Ishikawa (cell line): ENCODE measurements at regions not wholly inside any gene's neighbourhood (a gene's known extent, or its start where the extent isn't known, plus 50 kb on each side); places are given as distances from the start of the nearest gene placed in this dataset.

Source experiments
- CEBPB ChIP-seq: IDR thresholded peaks from 2 replicates; pipeline ENCODE4 v1.6.1; 2012
- CREB1 ChIP-seq: IDR thresholded peaks from 2 replicates; pipeline ENCODE4 v1.6.1; 2012; ENCODE audit warnings: low read depth
- EGR1 ChIP-seq: IDR thresholded peaks from 2 replicates; pipeline ENCODE4 v1.6.1; 2012
- EP300 ChIP-seq: IDR thresholded peaks from 2 replicates; pipeline ENCODE4 v1.6.1; 2012; ENCODE audit warnings: borderline replicate concordance
- FOXM1 ChIP-seq: IDR thresholded peaks from 2 replicates; pipeline ENCODE4 v1.6.1; 2012; ENCODE audit warnings: low read depth, borderline replicate concordance
- MAX ChIP-seq: IDR thresholded peaks from 2 replicates; pipeline ENCODE4 v1.6.1; 2012
- NFIC ChIP-seq: IDR thresholded peaks from 2 replicates; pipeline ENCODE4 v1.6.1; 2012
- RAD21 ChIP-seq: IDR thresholded peaks from 2 replicates; pipeline ENCODE4 v1.6.1; 2012; ENCODE audit warnings: low read depth
- TAF1 ChIP-seq: IDR thresholded peaks from 2 replicates; pipeline ENCODE4 v1.6.1; 2012; ENCODE audit warnings: low read depth, mild to moderate bottlenecking
- TCF12 ChIP-seq: IDR thresholded peaks from 2 replicates; pipeline ENCODE4 v1.6.1; 2012; ENCODE audit warnings: low read depth
- TEAD4 ChIP-seq: IDR thresholded peaks from 2 replicates; pipeline ENCODE4 v1.6.1; 2012
- USF1 ChIP-seq: IDR thresholded peaks from 2 replicates; pipeline ENCODE4 v1.6.1; 2012
- YY1 ChIP-seq: IDR thresholded peaks from 2 replicates; pipeline ENCODE4 v1.6.1; 2012; ENCODE audit warnings: low read depth
- ZBTB7A ChIP-seq: IDR thresholded peaks from 2 replicates; pipeline ENCODE4 v1.6.1; 2012; ENCODE audit warnings: low read depth
- TF ChIP-seq, protein P1 (sequence below): IDR thresholded peaks from 2 replicates; pipeline ENCODE4 v1.6.1; 2012; ENCODE audit warnings: low read depth, mild to moderate bottlenecking

- TF ChIP-seq MAX (no peak), CREB1 (no peak), USF1 (no peak)
These were observed 239.0 kb upstream of the GLRA2 start for GRCh38 chrX:14290335-14290734.

GRCh38 chrX:14274691-14275090, 245.0 kb upstream of the GEMIN8 start:
- TF ChIP-seq ZBTB7A = no peak
- no peak for TF ChIP-seq CEBPB
- no peak for TF ChIP-seq TAF1
- no peak for TF ChIP-seq CREB1
- TF ChIP-seq MAX = no peak
- TF ChIP-seq TEAD4 = no peak
- TF ChIP-seq NFIC = no peak
- no peak for TF ChIP-seq FOXM1
- TF ChIP-seq TCF12 = no peak
- TF ChIP-seq EGR1 = no peak
- TF ChIP-seq USF1 = no peak
- TF ChIP-seq, protein P1, sequence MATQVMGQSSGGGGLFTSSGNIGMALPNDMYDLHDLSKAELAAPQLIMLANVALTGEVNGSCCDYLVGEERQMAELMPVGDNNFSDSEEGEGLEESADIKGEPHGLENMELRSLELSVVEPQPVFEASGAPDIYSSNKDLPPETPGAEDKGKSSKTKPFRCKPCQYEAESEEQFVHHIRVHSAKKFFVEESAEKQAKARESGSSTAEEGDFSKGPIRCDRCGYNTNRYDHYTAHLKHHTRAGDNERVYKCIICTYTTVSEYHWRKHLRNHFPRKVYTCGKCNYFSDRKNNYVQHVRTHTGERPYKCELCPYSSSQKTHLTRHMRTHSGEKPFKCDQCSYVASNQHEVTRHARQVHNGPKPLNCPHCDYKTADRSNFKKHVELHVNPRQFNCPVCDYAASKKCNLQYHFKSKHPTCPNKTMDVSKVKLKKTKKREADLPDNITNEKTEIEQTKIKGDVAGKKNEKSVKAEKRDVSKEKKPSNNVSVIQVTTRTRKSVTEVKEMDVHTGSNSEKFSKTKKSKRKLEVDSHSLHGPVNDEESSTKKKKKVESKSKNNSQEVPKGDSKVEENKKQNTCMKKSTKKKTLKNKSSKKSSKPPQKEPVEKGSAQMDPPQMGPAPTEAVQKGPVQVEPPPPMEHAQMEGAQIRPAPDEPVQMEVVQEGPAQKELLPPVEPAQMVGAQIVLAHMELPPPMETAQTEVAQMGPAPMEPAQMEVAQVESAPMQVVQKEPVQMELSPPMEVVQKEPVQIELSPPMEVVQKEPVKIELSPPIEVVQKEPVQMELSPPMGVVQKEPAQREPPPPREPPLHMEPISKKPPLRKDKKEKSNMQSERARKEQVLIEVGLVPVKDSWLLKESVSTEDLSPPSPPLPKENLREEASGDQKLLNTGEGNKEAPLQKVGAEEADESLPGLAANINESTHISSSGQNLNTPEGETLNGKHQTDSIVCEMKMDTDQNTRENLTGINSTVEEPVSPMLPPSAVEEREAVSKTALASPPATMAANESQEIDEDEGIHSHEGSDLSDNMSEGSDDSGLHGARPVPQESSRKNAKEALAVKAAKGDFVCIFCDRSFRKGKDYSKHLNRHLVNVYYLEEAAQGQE = no peak

GRCh38 chrX:14267216-14267615, 237.5 kb upstream of the GEMIN8 start:
- TF ChIP-seq ZBTB7A (no peak), TEAD4 (no peak), TCF12 (no peak), NFIC (no peak), RAD21 (no peak), MAX (no peak), CEBPB (no peak), EGR1 (no peak), TAF1 (no peak), USF1 (no peak)
- TF ChIP-seq, protein P1 = no peak

DNA sequence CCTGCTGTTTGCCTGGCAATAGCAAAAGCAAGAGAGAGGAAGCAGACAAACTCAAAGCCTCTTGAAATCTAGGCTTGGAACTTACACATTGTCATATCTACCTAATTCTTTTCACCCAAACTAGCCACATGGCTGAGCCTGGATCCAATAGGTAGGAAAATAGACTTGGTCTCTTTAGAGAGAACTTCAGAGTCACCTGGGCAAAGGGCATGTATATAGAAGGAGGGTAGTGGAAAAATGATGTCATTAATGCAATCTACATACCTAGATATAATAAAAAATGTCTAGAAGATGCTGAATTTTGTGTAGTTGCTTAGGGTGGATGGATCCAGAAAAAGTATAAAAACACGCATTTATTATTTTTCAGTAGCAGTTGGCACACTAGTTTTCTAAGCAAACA, 237.0 kb upstream of the GEMIN8 start:
- no peak for TF ChIP-seq EGR1
- TF ChIP-seq RAD21 = no peak
- TF ChIP-seq EP300 = no peak
- TF ChIP-seq USF1 = no peak
- no peak for TF ChIP-seq MAX
- TF ChIP-seq TAF1 = no peak
- no peak for TF ChIP-seq YY1
- no peak for TF ChIP-seq CREB1
- TF ChIP-seq TEAD4 = no peak
- TF ChIP-seq ZBTB7A = no peak
- TF ChIP-seq TCF12 = no peak

DNA sequence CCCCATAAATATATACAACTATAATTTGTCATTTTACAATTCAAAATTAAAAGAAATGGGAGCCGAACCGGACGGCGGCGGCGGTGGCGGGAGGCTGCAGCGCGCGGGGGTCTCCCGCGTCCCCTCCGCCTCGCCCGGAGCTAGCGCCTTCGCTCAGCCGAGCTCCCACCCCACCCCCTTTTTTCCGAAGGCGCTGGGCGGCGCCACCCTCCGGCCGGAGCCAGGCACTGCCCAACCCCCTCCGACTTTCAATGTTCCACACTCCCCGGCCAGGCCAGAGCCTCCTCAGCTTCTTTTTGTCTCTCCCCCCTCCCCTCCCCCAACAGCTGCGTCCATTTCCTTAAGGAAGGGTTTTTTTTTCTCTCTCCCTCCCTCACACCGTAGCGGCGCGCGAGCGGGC, 214.1 kb upstream of the GEMIN8 start:
- TF ChIP-seq EP300 (no peak), ZBTB7A (no peak), CREB1 (no peak), TCF12 (no peak), EGR1 (no peak), NFIC (no peak), YY1 (no peak)
